ENCODE measurements at regions not wholly inside any gene's neighbourhood (a gene's known extent, or its start where the extent isn't known, plus 50 kb on each side); places are given as distances from the start of the nearest gene placed in this dataset.
"Not testable (repeated sequence)": the region's sequence is repeated elsewhere in the genome, so short reads cannot be mapped to it uniquely, and the experiment has no call there.

DNA sequence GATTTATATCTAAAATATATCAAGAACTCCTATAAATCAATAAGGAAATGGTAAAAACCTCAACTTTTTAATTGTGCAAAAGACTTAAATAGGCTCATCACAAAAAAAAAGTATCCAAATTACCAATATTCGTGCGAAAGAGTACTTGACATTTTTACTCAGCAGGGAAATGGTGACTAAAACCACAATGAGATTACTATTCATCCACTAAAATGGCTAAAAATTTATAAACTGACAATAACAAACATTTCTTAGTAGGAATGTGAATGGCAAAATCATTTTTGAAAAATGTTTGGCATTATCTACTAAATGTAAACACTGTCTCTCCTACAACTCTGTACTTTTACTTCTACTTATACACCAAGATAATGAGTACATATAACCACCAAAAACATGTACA is 184.8 kb upstream of the RND3 start:
- no peaks in the 10 kb centered on the region for H3K36me3 ChIP-seq (ENCODE audit: insufficient read depth, low read length)
- H3K9ac ChIP-seq (ENCODE audit: low read length): no peak overlapping the region
- H2AFZ ChIP-seq (ENCODE audit: low read length): no peak overlapping the region
- no peaks in the 10 kb centered on the region for H3K9me2 ChIP-seq (ENCODE audit: low read depth, low read length)
- H3K79me2 ChIP-seq (ENCODE audit: insufficient read depth, low read length): no peaks in the 10 kb centered on the region
- H3K27me3 ChIP-seq (ENCODE audit: insufficient read depth, low read length): no peaks in the 10 kb centered on the region
- no peaks in the 10 kb centered on the region for H3F3A ChIP-seq (ENCODE audit: insufficient read depth, low read length)
- no peaks in the 10 kb centered on the region for H3K9me3 ChIP-seq (ENCODE audit: low read length)
- no peak overlapping the region for H3K4me2 ChIP-seq (ENCODE audit: low read length)
- no peak for TF ChIP-seq EZH2 (IDR thresholded peaks at IDR 0.05; ENCODE audit: borderline replicate concordance, low read length)
- TF ChIP-seq, protein P1, sequence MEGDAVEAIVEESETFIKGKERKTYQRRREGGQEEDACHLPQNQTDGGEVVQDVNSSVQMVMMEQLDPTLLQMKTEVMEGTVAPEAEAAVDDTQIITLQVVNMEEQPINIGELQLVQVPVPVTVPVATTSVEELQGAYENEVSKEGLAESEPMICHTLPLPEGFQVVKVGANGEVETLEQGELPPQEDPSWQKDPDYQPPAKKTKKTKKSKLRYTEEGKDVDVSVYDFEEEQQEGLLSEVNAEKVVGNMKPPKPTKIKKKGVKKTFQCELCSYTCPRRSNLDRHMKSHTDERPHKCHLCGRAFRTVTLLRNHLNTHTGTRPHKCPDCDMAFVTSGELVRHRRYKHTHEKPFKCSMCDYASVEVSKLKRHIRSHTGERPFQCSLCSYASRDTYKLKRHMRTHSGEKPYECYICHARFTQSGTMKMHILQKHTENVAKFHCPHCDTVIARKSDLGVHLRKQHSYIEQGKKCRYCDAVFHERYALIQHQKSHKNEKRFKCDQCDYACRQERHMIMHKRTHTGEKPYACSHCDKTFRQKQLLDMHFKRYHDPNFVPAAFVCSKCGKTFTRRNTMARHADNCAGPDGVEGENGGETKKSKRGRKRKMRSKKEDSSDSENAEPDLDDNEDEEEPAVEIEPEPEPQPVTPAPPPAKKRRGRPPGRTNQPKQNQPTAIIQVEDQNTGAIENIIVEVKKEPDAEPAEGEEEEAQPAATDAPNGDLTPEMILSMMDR (IDR thresholded peaks at IDR 0.05; ENCODE audit: low read length): no peak
- H3K4me3 ChIP-seq (ENCODE audit: low read depth, low read length, poor library complexity, severe bottlenecking): no peak overlapping the region
- no peak overlapping the region for H3K27ac ChIP-seq (ENCODE audit: low read depth, low read length, poor library complexity, severe bottlenecking)
- no peaks in the 10 kb centered on the region for H3K4me1 ChIP-seq (ENCODE audit: insufficient read depth, low read length, severe bottlenecking)
- H4K20me1 ChIP-seq (ENCODE audit: insufficient read depth, low read length): no peaks in the 10 kb centered on the region

DNA sequence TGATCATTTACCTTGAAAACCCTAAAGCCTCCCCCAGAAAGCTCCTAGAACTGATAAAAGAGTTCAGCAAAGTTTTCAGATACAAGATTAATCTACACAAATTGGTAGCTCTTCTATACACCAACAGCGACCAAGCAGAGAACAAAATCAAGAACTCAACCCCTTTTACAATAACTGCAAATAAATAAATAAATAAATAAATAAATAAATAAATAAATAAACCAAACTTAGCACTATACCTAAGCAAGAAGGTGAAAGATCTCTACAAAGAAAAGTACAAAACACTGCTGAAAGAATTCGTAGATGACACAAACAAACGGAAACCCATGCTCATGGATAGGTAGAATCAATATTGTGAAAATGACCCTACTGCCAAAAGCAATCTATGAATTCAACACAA is 182.0 kb upstream of the RND3 start:
- Histone ChIP-seq H3K9ac (ENCODE audit: low read length) (no peak overlapping the region), H3K4me2 (ENCODE audit: low read length) (no peak overlapping the region), H3K36me3 (ENCODE audit: insufficient read depth, low read length) (no peaks in the 10 kb centered on the region), H4K20me1 (ENCODE audit: insufficient read depth, low read length) (no peaks in the 10 kb centered on the region), H3K79me2 (ENCODE audit: insufficient read depth, low read length) (no peaks in the 10 kb centered on the region), H3K9me2 (ENCODE audit: low read depth, low read length) (no peaks in the 10 kb centered on the region), H2AFZ (ENCODE audit: low read length) (no peak overlapping the region), H3K27me3 (ENCODE audit: insufficient read depth, low read length) (no peaks in the 10 kb centered on the region), H3K4me3 (ENCODE audit: low read depth, low read length, poor library complexity, severe bottlenecking) (no peak overlapping the region), H3K4me1 (ENCODE audit: insufficient read depth, low read length, severe bottlenecking) (no peaks in the 10 kb centered on the region), H3F3A (ENCODE audit: insufficient read depth, low read length) (no peaks in the 10 kb centered on the region), H3K27ac (ENCODE audit: low read depth, low read length, poor library complexity, severe bottlenecking) (no peak overlapping the region), H3K9me3 (ENCODE audit: low read length) (no peaks in the 10 kb centered on the region)
- TF ChIP-seq, protein P1 (IDR thresholded peaks at IDR 0.05; ENCODE audit: low read length): no peak
- no peak for TF ChIP-seq EZH2 (IDR thresholded peaks at IDR 0.05; ENCODE audit: borderline replicate concordance, low read length)

DNA sequence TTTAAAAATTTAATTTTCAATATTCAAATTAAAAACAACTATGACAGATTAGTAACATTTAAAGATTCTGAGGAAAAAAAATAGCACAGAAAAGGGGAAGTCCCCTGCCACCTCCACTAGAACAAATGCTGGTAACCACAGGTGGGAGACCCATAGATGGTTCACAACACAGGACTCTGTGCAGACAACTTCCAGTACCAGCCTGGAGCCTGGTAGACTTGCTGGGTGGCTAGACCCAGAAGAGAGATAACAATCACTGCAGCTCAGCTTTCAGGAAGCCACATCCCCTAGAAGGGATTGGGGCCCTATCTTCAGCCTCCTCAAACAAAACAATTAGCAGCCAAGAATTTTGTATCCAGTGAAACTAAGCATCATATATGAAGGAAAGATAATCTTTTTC is 179.6 kb upstream of the RND3 start:
- H3K9me2 ChIP-seq (ENCODE audit: low read depth, low read length); H3K9ac ChIP-seq (ENCODE audit: low read length); H4K20me1 ChIP-seq (ENCODE audit: insufficient read depth, low read length); H2AFZ ChIP-seq (ENCODE audit: low read length); H3K79me2 ChIP-seq (ENCODE audit: insufficient read depth, low read length); H3F3A ChIP-seq (ENCODE audit: insufficient read depth, low read length); H3K4me3 ChIP-seq (ENCODE audit: low read depth, low read length, poor library complexity, severe bottlenecking); H3K27me3 ChIP-seq (ENCODE audit: insufficient read depth, low read length); H3K4me1 ChIP-seq (ENCODE audit: insufficient read depth, low read length, severe bottlenecking); H3K36me3 ChIP-seq (ENCODE audit: insufficient read depth, low read length); H3K27ac ChIP-seq (ENCODE audit: low read depth, low read length, poor library complexity, severe bottlenecking); H3K4me2 ChIP-seq (ENCODE audit: low read length); H3K9me3 ChIP-seq (ENCODE audit: low read length): not testable (repeated sequence)

DNA sequence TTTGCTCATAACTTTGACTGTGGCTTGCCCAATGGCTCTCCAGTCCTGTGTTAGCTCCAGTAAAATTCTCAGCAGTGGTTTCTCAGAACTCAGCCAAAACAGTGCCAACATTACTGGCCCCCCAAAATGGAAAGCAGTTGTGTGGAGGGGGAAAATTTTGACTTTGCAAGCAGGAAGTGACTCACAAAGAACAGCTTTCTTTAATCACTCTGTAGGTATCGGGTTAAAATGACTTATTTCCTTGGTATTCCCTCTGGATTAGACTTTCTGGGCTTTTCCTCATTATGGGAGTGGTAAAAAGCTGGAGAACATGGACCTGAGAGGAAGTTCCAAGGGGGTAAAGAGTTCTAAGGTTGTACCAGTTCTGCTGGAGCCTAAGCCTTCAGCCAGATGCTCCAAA is 175.7 kb upstream of the RND3 start:
- no peak overlapping the region for H3K4me2 ChIP-seq (ENCODE audit: low read length)
- no peaks in the 10 kb centered on the region for H3K27me3 ChIP-seq (ENCODE audit: insufficient read depth, low read length)
- H3K36me3 ChIP-seq (ENCODE audit: insufficient read depth, low read length): no peaks in the 10 kb centered on the region
- H3F3A ChIP-seq (ENCODE audit: insufficient read depth, low read length): no peaks in the 10 kb centered on the region
- H4K20me1 ChIP-seq (ENCODE audit: insufficient read depth, low read length): no peaks in the 10 kb centered on the region
- no peak for TF ChIP-seq EZH2 (IDR thresholded peaks at IDR 0.05; ENCODE audit: borderline replicate concordance, low read length)
- TF ChIP-seq, protein P1 (IDR thresholded peaks at IDR 0.05; ENCODE audit: low read length): no peak
- no peak overlapping the region for H2AFZ ChIP-seq (ENCODE audit: low read length)
- H3K9me2 ChIP-seq (ENCODE audit: low read depth, low read length): no peaks in the 10 kb centered on the region
- H3K4me1 ChIP-seq (ENCODE audit: insufficient read depth, low read length, severe bottlenecking): no peaks in the 10 kb centered on the region
- H3K4me3 ChIP-seq (ENCODE audit: low read depth, low read length, poor library complexity, severe bottlenecking): no peak overlapping the region
- H3K9ac ChIP-seq (ENCODE audit: low read length): no peak overlapping the region
- H3K79me2 ChIP-seq (ENCODE audit: insufficient read depth, low read length): no peaks in the 10 kb centered on the region
- H3K9me3 ChIP-seq (ENCODE audit: low read length): no peaks in the 10 kb centered on the region
- no peak overlapping the region for H3K27ac ChIP-seq (ENCODE audit: low read depth, low read length, poor library complexity, severe bottlenecking)
